Loucy (cell line): ENCODE measurements at regions not wholly inside any gene's neighbourhood (a gene's known extent, or its start where the extent isn't known, plus 50 kb on each side); places are given as distances from the start of the nearest gene placed in this dataset.

Experiments used
- EZH2phosphoT487 ChIP-seq: fragments of 200-600 bp; IDR thresholded peaks from 2 replicates; pipeline ENCODE4 v1.6.1; 2018; ENCODE audit warnings: antibody characterized with exemption, mild to moderate bottlenecking, moderate library complexity, borderline replicate concordance
- TF ChIP-seq, protein P1 (sequence below): fragments of 200-600 bp; sonication (generic); conservative IDR thresholded peaks from 2 replicates; pipeline ENCODE4 v1.5.1; 2014; ENCODE audit warnings: mild to moderate bottlenecking, antibody characterized with exemption, low read length

- TF ChIP-seq, protein P1, sequence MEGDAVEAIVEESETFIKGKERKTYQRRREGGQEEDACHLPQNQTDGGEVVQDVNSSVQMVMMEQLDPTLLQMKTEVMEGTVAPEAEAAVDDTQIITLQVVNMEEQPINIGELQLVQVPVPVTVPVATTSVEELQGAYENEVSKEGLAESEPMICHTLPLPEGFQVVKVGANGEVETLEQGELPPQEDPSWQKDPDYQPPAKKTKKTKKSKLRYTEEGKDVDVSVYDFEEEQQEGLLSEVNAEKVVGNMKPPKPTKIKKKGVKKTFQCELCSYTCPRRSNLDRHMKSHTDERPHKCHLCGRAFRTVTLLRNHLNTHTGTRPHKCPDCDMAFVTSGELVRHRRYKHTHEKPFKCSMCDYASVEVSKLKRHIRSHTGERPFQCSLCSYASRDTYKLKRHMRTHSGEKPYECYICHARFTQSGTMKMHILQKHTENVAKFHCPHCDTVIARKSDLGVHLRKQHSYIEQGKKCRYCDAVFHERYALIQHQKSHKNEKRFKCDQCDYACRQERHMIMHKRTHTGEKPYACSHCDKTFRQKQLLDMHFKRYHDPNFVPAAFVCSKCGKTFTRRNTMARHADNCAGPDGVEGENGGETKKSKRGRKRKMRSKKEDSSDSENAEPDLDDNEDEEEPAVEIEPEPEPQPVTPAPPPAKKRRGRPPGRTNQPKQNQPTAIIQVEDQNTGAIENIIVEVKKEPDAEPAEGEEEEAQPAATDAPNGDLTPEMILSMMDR: no peak
- TF ChIP-seq EZH2phosphoT487: no peak
Measured at GRCh38 chr4:170801771-170802170, 712.0 kb upstream of the AADAT start.
